BLaER1 treated with 17β-estradiol and CSF1 and Interleukin-3, amounts not matched to agents 10 nM and 100 nM (cell line): ENCODE measurements at regions not wholly inside any gene's neighbourhood (a gene's known extent, or its start where the extent isn't known, plus 50 kb on each side); places are given as distances from the start of the nearest gene placed in this dataset.
A peak's percentile ranks its signal among the peaks of the same experiment; 100 is the strongest.

Source experiments
- H3K27ac ChIP-seq, 11 experiments: shearing (Covaris generic); formaldehyde crosslinking; 2 replicates each; pipeline ENCODE4 v1.8.1; 2022
- H3K27me3 ChIP-seq, 11 experiments: shearing (Covaris generic); formaldehyde crosslinking; 2 replicates each; pipeline ENCODE4 v1.8.1; 2022
- H3K36me3 ChIP-seq, 11 experiments: shearing (Covaris generic); formaldehyde crosslinking; 2 replicates each; pipeline ENCODE4 v1.8.1; 2022
- H3K4me1 ChIP-seq, 10 experiments: shearing (Covaris generic); formaldehyde crosslinking; 2 replicates each; pipeline ENCODE4 v1.8.1; 2022
- H3K4me2 ChIP-seq, 11 experiments: shearing (Covaris generic); formaldehyde crosslinking; 2 replicates each; pipeline ENCODE4 v1.8.1; 2022
- H3K4me3 ChIP-seq, 10 experiments: shearing (Covaris generic); formaldehyde crosslinking; 2 replicates each; pipeline ENCODE4 v1.8.1; 2022
- H3K9ac ChIP-seq, 11 experiments: shearing (Covaris generic); formaldehyde crosslinking; 2 replicates each; pipeline ENCODE4 v1.8.1; 2022
- H3K9me3 ChIP-seq, 11 experiments: shearing (Covaris generic); formaldehyde crosslinking; replicated peaks in 1 of 11; 2 replicates each; pipeline ENCODE4 v1.8.1; 2022
- H4K20me1 ChIP-seq, 11 experiments: shearing (Covaris generic); formaldehyde crosslinking; 2 replicates each; pipeline ENCODE4 v1.8.1; 2022
- Cebpa-rat ChIP-seq, 11 experiments: shearing (Covaris generic); IDR thresholded peaks; 2 replicates each; pipeline ENCODE4 v1.8.1; 2022

- Histone ChIP-seq H3K27me3 (no peaks in the 10 kb centered on the region), H3K9ac (no peak overlapping the region), H3K4me3 (no peak overlapping the region), H3K36me3 (no peaks in the 10 kb centered on the region), H3K4me1 (no peaks in the 10 kb centered on the region), H3K4me2 (no peak overlapping the region), H3K27ac (no peak overlapping the region), H4K20me1 (no peaks in the 10 kb centered on the region), H3K9me3 (peaks cover 9 to 39% (median 26%) of the 10 kb centered on the region in 11 experiments; a peak in 19 of 22 replicates)
- TF ChIP-seq Cebpa-rat (IDR thresholded peaks at IDR 0.05), result no peak
Observed at GRCh38 chr9:87135074-87135473, 187.8 kb upstream of the GAS1 start.

DNA sequence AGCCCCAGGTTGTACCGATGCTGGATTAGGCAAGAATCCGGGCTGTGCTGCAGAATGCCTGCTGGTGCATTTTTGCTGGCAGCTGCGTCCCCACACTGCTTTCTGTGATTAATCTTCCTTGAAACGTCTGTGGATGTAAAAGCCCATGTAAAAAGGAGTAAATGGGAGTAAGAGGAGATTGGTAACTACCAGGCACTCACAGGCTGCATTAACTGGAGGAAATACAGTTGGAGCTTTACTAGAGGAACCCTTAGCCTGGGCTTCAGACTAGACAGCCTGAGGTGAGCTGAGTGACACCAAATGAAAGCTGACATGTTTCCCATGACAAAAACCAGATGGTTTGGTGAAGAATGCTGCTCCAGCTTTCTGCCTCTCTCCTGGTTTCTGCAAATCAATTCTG lies 190.4 kb upstream of the GAS1 start:
- Histone ChIP-seq H3K4me1 (no peaks in the 10 kb centered on the region), H3K27ac (no peak overlapping the region), H3K9me3 (peaks cover 0 to 14% (median 10%) of the 10 kb centered on the region in 11 experiments; a peak in 15 of 22 replicates), H3K4me3 (no peak overlapping the region), H3K4me2 (no peak overlapping the region), H3K9ac (no peak overlapping the region), H4K20me1 (no peaks in the 10 kb centered on the region), H3K36me3 (no peaks in the 10 kb centered on the region), H3K27me3 (no peaks in the 10 kb centered on the region)
- TF ChIP-seq Cebpa-rat (IDR thresholded peaks at IDR 0.05), result no peak

- TF ChIP-seq Cebpa-rat (IDR thresholded peaks at IDR 0.05), result no peak
- no peaks in the 10 kb centered on the region for H3K27me3 ChIP-seq
- H3K27ac ChIP-seq, result no peak overlapping the region
Observed at GRCh38 chr9:87138128-87139040, 191.1 kb upstream of the GAS1 start.

DNA sequence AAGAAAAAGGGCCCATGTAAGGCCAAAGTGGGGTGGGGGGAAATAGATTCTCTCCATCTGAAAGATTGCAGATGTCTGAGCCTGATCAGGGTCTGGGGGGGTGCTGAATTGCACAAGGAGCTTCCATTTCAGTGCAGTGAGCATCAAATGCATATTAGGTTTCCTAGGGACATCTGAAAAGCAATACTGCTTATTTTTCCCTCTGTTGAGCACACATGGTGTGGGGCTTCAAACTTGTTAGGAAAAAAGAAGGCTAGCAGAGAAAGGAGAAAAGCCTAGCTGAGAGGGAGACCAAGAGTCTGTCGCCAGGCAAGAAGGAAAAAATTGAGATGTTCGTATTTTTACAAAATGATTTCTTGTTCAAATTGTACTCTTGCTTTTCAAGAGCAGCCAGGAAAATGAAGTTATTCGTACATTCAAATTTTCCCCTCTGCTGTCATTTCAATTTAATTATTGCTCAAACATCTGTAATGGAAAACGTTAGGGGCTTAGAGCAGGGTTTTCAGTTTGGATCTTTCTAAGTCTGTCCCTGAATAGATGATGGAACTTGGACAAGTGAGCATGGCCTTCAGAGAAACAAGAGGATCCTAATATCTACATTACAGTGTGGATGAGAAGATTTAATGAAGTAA lies 191.9 kb upstream of the GAS1 start:
- Histone ChIP-seq H3K36me3 (no peaks in the 10 kb centered on the region), H3K9ac (no peak overlapping the region), H3K4me2 (no peak overlapping the region), H3K4me3 (no peak overlapping the region), H3K4me1 (no peaks in the 10 kb centered on the region), H3K27ac (no peak overlapping the region), H3K9me3 (no peaks in the 10 kb centered on the region; a peak in 1 of 22 replicates), H4K20me1 (no peaks in the 10 kb centered on the region), H3K27me3 (no peaks in the 10 kb centered on the region)
- TF ChIP-seq Cebpa-rat (IDR thresholded peaks at IDR 0.05), result no peak

More at GRCh38 chr9:87138128-87139040, 191.1 kb upstream of the GAS1 start:
- no peak overlapping the region for H3K4me2 ChIP-seq
- no peaks in the 10 kb centered on the region for H3K36me3 ChIP-seq
- peaks cover 0 to 8% (median 4%) of the 10 kb centered on the region in 11 experiments; a peak in 12 of 22 replicates for H3K9me3 ChIP-seq
- no peaks in the 10 kb centered on the region for H3K4me1 ChIP-seq
- H3K9ac ChIP-seq, result no peak overlapping the region
- H3K4me3 ChIP-seq, result no peak overlapping the region
- no peaks in the 10 kb centered on the region for H4K20me1 ChIP-seq

DNA sequence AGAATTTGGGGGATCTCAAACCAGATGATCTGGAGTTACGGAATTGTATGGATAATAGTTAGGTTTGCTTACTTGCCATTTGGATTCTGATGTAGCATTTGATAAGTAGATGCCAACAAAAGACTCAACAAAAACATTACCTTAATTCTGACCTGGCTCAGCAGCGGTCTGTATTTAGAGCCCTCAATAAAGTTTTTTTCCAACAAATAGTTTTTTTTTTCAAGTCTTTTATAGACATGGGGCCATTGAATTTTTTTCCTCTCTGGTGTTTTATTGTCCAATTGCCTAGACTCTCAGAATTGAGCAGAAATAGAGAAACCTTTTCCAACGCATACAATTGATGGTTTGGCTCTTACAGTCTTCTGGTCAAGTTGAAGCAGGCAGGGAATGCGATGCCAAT lies 192.8 kb upstream of the GAS1 start:
- H3K36me3 ChIP-seq, result no peaks in the 10 kb centered on the region
- H3K27ac ChIP-seq, result no peak overlapping the region
- no peak overlapping the region for H3K9ac ChIP-seq
- H3K4me2 ChIP-seq, result no peak overlapping the region
- no peaks in the 10 kb centered on the region for H3K4me1 ChIP-seq
- H3K27me3 ChIP-seq, result no peaks in the 10 kb centered on the region
- no peaks in the 10 kb centered on the region for H3K9me3 ChIP-seq
- no peak overlapping the region for H3K4me3 ChIP-seq
- TF ChIP-seq Cebpa-rat (IDR thresholded peaks at IDR 0.05), result no peak
- H4K20me1 ChIP-seq, result no peaks in the 10 kb centered on the region

- no peaks in the 10 kb centered on the region for H3K4me1 ChIP-seq
- H3K27ac ChIP-seq, result no peak overlapping the region
- 0 out of 22 replicates have a peak overlapping the region, but pooled peaks of 1 of the 11 experiments have one; percentile 12 for H3K4me2 ChIP-seq
- H3K9ac ChIP-seq, result no peak overlapping the region
- H4K20me1 ChIP-seq, result no peaks in the 10 kb centered on the region
- no peak for TF ChIP-seq Cebpa-rat (IDR thresholded peaks at IDR 0.05)
- H3K36me3 ChIP-seq, result no peaks in the 10 kb centered on the region
- H3K27me3 ChIP-seq, result no peaks in the 10 kb centered on the region
- H3K4me3 ChIP-seq, result no peak overlapping the region
- 0 out of 22 replicates have a peak, but pooled peaks cover 0 to 3% (median 0%) of the 10 kb centered on the region in 11 experiments for H3K9me3 ChIP-seq
Observed at GRCh38 chr9:87140605-87141109, 193.4 kb upstream of the GAS1 start.

GRCh38 chr9:87141124-87141523 lies 193.8 kb upstream of the GAS1 start:
- Histone ChIP-seq H3K9me3 (0 out of 22 replicates have a peak, but pooled peaks cover 0 to 8% (median 0%) of the 10 kb centered on the region in 11 experiments), H4K20me1 (no peaks in the 10 kb centered on the region), H3K4me3 (no peak overlapping the region), H3K27me3 (no peaks in the 10 kb centered on the region), H3K9ac (no peak overlapping the region), H3K4me2 (no peak overlapping the region), H3K27ac (no peak overlapping the region), H3K36me3 (no peaks in the 10 kb centered on the region), H3K4me1 (no peaks in the 10 kb centered on the region)
- no peak for TF ChIP-seq Cebpa-rat (IDR thresholded peaks at IDR 0.05)

DNA sequence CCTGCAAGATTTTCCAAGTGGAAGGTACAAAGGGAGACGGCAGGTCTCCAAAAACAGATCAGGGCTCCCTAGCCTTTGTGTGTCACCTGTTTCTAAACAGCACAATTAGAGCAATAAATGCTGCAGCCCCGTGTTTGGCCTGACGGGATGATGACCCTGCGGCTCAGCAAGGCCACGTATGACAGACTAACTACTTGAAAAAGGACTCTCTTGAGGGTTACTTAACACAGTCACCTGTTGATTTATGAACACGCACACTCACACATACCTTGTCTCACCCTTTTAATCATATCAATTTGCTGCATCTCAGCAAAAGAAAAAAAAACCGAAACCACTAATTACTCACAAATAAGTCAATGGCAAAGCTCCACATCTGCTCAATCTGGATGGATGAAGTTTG lies 199.6 kb upstream of the GAS1 start:
- Histone ChIP-seq H4K20me1 (no peaks in the 10 kb centered on the region), H3K9me3 (peaks cover 0 to 17% (median 6%) of the 10 kb centered on the region in 11 experiments; a peak in 5 of 22 replicates), H3K4me3 (no peak overlapping the region), H3K4me2 (no peak overlapping the region), H3K36me3 (no peaks in the 10 kb centered on the region), H3K27ac (no peak overlapping the region), H3K27me3 (no peaks in the 10 kb centered on the region), H3K9ac (no peak overlapping the region), H3K4me1 (peaks cover 0 to 17% (median 12%) of the 10 kb centered on the region in 10 experiments; a peak in 13 of 20 replicates)
- no peak for TF ChIP-seq Cebpa-rat (IDR thresholded peaks at IDR 0.05)

DNA sequence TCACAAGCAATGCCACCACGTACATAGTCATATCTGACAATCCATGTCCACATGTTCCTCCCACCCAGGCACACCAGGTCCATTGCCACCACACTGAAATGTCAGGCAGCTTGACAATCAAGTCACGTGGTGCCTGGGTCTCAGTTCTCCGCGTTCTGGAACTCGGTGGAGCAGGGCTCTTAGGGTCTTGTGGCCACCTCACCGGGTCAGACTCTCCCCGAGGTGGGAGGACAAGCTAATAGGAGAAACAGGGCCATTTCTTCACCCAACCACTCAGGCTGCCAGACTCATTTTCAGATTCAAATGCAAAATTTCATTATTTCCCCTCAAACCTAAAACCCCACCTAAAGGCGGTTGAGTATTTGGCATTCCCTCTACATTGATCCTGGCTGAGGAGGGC lies 200.5 kb upstream of the GAS1 start:
- H3K9me3 ChIP-seq, result peaks cover 0 to 17% (median 6%) of the 10 kb centered on the region in 11 experiments; a peak in 5 of 22 replicates
- no peak overlapping the region for H3K27ac ChIP-seq
- H4K20me1 ChIP-seq, result no peaks in the 10 kb centered on the region
- peaks cover 0 to 17% (median 12%) of the 10 kb centered on the region in 10 experiments; a peak in 13 of 20 replicates for H3K4me1 ChIP-seq
- no peak overlapping the region for H3K4me2 ChIP-seq
- H3K27me3 ChIP-seq, result no peaks in the 10 kb centered on the region
- H3K36me3 ChIP-seq, result no peaks in the 10 kb centered on the region
- no peak overlapping the region for H3K4me3 ChIP-seq
- no peak for TF ChIP-seq Cebpa-rat (IDR thresholded peaks at IDR 0.05)
- no peak overlapping the region for H3K9ac ChIP-seq
